BE2C (cell line): ENCODE measurements at regions not wholly inside any gene's neighbourhood (a gene's known extent, or its start where the extent isn't known, plus 50 kb on each side); places are given as distances from the start of the nearest gene placed in this dataset.

Source experiments
- DNase-seq: peaks from one replicate; pipeline ENCODE4 v3.0.0-alpha.2; 2020
- H3K27me3 ChIP-seq: fragments of 250-450 bp; sonication (Bioruptor Pico); 2 replicates; pipeline ENCODE4 v1.5.1; 2020; ENCODE audit warnings: mild to moderate bottlenecking
- H3K36me3 ChIP-seq: fragments of 250-450 bp; sonication (Bioruptor Pico); 2 replicates; pipeline ENCODE4 v1.5.1; 2020; ENCODE audit warnings: mild to moderate bottlenecking
- H3K4me1 ChIP-seq: fragments of 250-450 bp; sonication (Bioruptor Pico); 2 replicates; pipeline ENCODE4 v1.5.1; 2020
- H3K4me3 ChIP-seq: 2 replicates; pipeline ENCODE4 v1.5.1; 2011; ENCODE audit warnings: low read depth, low read length
- H3K9me3 ChIP-seq: fragments of 250-450 bp; sonication (Bioruptor Pico); 2 replicates; pipeline ENCODE4 v1.5.1; 2020
- TF ChIP-seq, protein P1 (sequence below): IDR thresholded peaks from 2 replicates; pipeline ENCODE4 v1.5.1; 2012; ENCODE audit warnings: mild to moderate bottlenecking, low read depth, low read length

DNA sequence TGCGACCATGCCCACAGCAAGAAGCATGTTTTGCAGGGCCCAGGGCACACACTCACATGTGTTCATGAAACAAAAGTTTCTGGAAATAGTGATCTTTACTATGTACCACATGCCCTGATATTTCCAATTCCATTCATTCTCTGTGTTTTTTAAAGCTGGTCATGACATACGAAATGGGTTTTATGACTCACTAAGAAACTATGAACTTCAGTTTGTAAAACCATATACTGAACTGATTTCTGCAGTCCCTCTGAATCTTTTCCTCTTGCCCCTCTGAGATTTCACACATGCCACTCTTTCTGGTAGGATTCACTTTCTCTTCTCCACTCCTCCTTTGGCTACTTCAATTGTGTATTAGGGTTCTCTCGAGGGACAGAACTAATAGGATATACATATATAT, 416.1 kb upstream of the TRPC7 start:
- Histone ChIP-seq H3K27me3 (no peaks in the 10 kb centered on the region), H3K36me3 (no peaks in the 10 kb centered on the region), H3K4me3 (no peak overlapping the region), H3K4me1 (no peaks in the 10 kb centered on the region), H3K9me3 (no peaks in the 10 kb centered on the region)
- TF ChIP-seq, protein P1, sequence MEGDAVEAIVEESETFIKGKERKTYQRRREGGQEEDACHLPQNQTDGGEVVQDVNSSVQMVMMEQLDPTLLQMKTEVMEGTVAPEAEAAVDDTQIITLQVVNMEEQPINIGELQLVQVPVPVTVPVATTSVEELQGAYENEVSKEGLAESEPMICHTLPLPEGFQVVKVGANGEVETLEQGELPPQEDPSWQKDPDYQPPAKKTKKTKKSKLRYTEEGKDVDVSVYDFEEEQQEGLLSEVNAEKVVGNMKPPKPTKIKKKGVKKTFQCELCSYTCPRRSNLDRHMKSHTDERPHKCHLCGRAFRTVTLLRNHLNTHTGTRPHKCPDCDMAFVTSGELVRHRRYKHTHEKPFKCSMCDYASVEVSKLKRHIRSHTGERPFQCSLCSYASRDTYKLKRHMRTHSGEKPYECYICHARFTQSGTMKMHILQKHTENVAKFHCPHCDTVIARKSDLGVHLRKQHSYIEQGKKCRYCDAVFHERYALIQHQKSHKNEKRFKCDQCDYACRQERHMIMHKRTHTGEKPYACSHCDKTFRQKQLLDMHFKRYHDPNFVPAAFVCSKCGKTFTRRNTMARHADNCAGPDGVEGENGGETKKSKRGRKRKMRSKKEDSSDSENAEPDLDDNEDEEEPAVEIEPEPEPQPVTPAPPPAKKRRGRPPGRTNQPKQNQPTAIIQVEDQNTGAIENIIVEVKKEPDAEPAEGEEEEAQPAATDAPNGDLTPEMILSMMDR = no peak
- no peak for DNase-seq

GRCh38 chr5:136780518-136780917, 415.2 kb upstream of the TRPC7 start:
- Histone ChIP-seq H3K4me3 (no peak overlapping the region), H3K27me3 (no peaks in the 10 kb centered on the region), H3K36me3 (no peaks in the 10 kb centered on the region), H3K9me3 (no peaks in the 10 kb centered on the region), H3K4me1 (no peaks in the 10 kb centered on the region)
- DNase-seq = no peak
- TF ChIP-seq, protein P1 = no peak

DNA sequence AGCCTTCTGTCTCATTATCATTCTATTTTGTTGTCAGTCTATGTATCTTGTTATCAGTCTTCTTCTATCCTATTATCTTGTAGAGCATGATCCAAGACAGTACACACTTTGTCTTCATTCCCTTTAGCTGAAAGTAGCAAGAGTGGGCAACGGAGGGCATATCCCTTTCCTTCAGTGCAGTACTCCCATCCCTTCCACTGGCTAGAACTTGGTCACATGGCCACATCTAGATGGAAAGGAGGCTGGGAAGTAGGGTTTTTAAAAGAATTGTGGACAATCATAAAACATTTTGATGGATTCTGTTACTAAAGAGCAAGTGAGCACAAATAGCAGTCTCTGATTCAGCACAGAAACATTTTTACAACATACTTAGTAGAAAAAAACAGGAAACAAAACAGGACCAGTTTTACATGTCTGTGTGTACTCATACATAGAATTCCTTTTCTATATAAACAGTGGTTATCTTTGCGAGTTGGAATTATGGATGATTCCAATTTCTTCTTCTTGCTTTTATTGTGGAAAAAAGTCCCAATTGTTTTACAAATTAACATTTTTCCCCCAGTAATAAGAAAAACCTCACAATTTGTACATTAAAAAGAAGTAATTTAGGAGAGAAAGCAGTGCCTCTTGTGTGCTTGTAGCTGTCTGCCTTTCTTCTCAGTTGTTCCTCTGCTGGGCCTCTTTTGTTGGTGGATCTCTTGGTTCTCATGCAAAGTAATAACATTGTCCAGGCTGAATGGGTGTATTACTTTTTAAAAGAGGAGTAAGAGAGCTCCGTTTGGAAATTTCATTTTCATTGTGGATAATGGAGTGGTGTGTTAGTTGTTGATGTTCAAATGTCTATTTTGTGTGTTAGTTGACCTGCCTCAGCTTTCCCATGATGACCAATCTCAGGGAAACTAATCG, 410.9 kb upstream of the TRPC7 start:
- H3K36me3 ChIP-seq = no peaks in the 10 kb centered on the region
- H3K4me1 ChIP-seq = no peaks in the 10 kb centered on the region
- no peak for DNase-seq
- TF ChIP-seq, protein P1 = no peak
- H3K4me3 ChIP-seq = no peak overlapping the region
- no peaks in the 10 kb centered on the region for H3K9me3 ChIP-seq
- H3K27me3 ChIP-seq = no peaks in the 10 kb centered on the region

DNA sequence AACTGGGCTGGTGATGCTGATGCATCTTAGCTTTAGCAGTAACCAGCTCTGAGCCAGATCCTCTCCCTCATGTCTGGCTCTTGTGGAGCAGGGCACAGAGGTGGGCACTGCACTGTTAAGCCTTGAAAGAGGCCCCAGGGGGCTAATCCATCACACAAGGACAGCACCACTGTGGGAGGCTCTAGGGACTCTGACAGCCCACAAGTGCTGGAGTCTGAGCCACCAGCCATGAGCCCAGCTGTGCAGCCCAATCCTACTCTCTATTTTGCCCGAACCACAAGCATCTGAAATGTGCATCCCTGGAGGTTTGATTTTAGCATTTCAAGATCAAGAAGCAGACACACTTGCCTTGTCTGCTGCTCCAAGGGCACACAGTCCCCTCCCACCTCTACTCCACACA, 407.1 kb upstream of the TRPC7 start:
- TF ChIP-seq, protein P1 = no peak
- Histone ChIP-seq H3K27me3 (no peaks in the 10 kb centered on the region), H3K36me3 (no peaks in the 10 kb centered on the region), H3K4me3 (no peak overlapping the region), H3K4me1 (no peaks in the 10 kb centered on the region), H3K9me3 (no peaks in the 10 kb centered on the region)
- DNase-seq = no peak

- TF ChIP-seq, protein P1 = peak; percentile 90
- Histone ChIP-seq H3K9me3 (no peaks in the 10 kb centered on the region), H3K27me3 (no peaks in the 10 kb centered on the region), H3K4me3 (no peak overlapping the region), H3K4me1 (no peaks in the 10 kb centered on the region), H3K36me3 (no peaks in the 10 kb centered on the region)
- DNase-seq = peak; percentile 69
Measured at GRCh38 chr5:136769900-136770684, 404.7 kb upstream of the TRPC7 start.
